ENCODE measurements at regions not wholly inside any gene's neighbourhood (a gene's known extent, or its start where the extent isn't known, plus 50 kb on each side); places are given as distances from the start of the nearest gene placed in this dataset.

DNA sequence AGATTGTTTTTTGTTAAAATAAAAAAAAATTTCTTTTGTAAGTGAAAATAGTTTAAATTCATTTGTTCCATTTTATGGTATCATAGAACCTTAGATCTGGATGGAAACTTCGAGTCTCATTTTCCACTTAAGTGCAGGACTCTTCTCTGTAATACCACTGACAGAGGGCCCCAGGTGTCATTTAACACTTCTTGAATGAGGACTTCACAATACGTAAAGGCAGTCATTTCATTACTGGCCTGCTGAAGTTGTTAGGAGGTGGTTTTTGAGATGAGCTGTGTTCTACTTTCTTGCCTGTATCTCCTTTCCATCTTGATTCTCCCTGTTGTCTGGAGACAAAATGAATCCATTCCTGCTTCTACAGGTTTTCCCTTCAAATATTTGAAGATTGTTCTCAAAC lies 455.3 kb downstream of the DMRT2 start:
- H3K36me3 ChIP-seq (replicated peaks; ENCODE audit: insufficient read depth, low read depth) = no peaks in the 10 kb centered on the region
- no peaks in the 10 kb centered on the region for H3K4me1 ChIP-seq (ENCODE audit: insufficient read depth)
- H3K27me3 ChIP-seq = no peaks in the 10 kb centered on the region
- no peak overlapping the region for H3K27ac ChIP-seq
- H2AFZ ChIP-seq = no peak overlapping the region
- TF ChIP-seq, protein P1, sequence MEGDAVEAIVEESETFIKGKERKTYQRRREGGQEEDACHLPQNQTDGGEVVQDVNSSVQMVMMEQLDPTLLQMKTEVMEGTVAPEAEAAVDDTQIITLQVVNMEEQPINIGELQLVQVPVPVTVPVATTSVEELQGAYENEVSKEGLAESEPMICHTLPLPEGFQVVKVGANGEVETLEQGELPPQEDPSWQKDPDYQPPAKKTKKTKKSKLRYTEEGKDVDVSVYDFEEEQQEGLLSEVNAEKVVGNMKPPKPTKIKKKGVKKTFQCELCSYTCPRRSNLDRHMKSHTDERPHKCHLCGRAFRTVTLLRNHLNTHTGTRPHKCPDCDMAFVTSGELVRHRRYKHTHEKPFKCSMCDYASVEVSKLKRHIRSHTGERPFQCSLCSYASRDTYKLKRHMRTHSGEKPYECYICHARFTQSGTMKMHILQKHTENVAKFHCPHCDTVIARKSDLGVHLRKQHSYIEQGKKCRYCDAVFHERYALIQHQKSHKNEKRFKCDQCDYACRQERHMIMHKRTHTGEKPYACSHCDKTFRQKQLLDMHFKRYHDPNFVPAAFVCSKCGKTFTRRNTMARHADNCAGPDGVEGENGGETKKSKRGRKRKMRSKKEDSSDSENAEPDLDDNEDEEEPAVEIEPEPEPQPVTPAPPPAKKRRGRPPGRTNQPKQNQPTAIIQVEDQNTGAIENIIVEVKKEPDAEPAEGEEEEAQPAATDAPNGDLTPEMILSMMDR (IDR thresholded peaks at IDR 0.05; ENCODE audit: poor library complexity) = no peak
- TF ChIP-seq EZH2phosphoT487 (IDR thresholded peaks at IDR 0.05; ENCODE audit: low read depth, severe bottlenecking, unreplicated experiment) (no peak), EZH2 (IDR thresholded peaks at IDR 0.05; ENCODE audit: borderline replicate concordance) (no peak)
- H3K9me3 ChIP-seq (ENCODE audit: low read depth) = no peaks in the 10 kb centered on the region
- H3K4me2 ChIP-seq = no peak overlapping the region
- 70% methylated on average over 2 of the region's 2 CpGs for WGBS (ENCODE audit: low lambda C conversion rate, missing lambda C conversion rate)
- H3K4me3 ChIP-seq = no peak overlapping the region
- no peaks in the 10 kb centered on the region for H3K9me2 ChIP-seq (replicated peaks; ENCODE audit: insufficient read depth)
- no peaks in the 10 kb centered on the region for H3K79me2 ChIP-seq
- DNase-seq (ENCODE audit: low spot score) = no peak
- no peaks in the 10 kb centered on the region for H4K20me1 ChIP-seq (ENCODE audit: insufficient read depth, poor library complexity, severe bottlenecking)

DNA sequence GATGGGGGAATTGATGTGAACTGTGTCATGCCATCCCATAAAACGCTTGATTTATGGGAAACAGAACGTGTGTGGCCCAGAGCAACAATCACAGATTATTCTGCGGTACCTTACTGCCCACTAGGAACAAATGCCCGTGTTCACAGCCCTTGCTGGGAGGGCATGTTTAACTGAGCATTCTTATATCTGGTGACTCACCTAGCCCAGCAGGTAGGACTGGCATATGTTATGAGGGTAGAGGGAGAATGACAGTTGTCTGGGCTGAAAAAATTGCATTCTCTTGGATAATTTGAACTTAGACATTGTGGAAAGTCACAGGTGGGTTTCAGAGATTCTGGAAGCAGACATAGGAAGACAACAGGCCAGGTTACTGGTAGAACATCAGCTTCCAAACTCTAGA lies 460.6 kb downstream of the DMRT2 start:
- Histone ChIP-seq H3K4me3 (no peak overlapping the region), H3K4me2 (no peak overlapping the region), H3K27ac (no peak overlapping the region), H3K27me3 (no peaks in the 10 kb centered on the region), H3K36me3 (replicated peaks; ENCODE audit: insufficient read depth, low read depth) (no peaks in the 10 kb centered on the region), H3K9me2 (replicated peaks; ENCODE audit: insufficient read depth) (no peaks in the 10 kb centered on the region), H3K79me2 (no peaks in the 10 kb centered on the region), H3K9me3 (ENCODE audit: low read depth) (no peaks in the 10 kb centered on the region), H4K20me1 (ENCODE audit: insufficient read depth, poor library complexity, severe bottlenecking) (no peaks in the 10 kb centered on the region), H3K4me1 (ENCODE audit: insufficient read depth) (no peaks in the 10 kb centered on the region), H2AFZ (no peak overlapping the region)
- 52% methylated on average over 4 of the region's 4 CpGs for WGBS (ENCODE audit: low lambda C conversion rate, missing lambda C conversion rate)
- DNase-seq (ENCODE audit: low spot score) = no peak
- TF ChIP-seq EZH2phosphoT487 (IDR thresholded peaks at IDR 0.05; ENCODE audit: low read depth, severe bottlenecking, unreplicated experiment) (no peak), EZH2 (IDR thresholded peaks at IDR 0.05; ENCODE audit: borderline replicate concordance) (no peak)
- TF ChIP-seq, protein P1 (IDR thresholded peaks at IDR 0.05; ENCODE audit: poor library complexity) = no peak

DNA sequence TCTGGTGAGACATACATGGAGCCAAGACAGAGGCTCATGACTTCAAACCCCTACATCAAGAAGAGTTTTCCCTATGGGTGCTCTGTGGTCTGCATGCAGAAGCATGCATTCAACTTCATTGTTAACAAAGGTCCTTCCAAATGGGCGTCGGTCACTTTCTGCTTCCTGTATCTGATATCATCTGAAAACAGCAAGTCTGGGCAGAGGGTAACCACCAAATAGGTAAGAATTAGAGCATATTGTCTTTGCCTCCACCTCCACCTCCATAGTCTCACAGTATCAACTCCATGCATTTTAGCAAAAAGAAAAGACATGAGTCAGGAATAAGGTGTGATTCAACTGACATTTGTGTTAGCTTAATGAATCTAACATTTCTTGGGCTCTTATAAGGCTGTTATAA lies 462.9 kb downstream of the DMRT2 start:
- H3K9me2 ChIP-seq (replicated peaks; ENCODE audit: insufficient read depth) = no peaks in the 10 kb centered on the region
- no peak for TF ChIP-seq EZH2 (IDR thresholded peaks at IDR 0.05; ENCODE audit: borderline replicate concordance)
- no peak for TF ChIP-seq EZH2phosphoT487 (IDR thresholded peaks at IDR 0.05; ENCODE audit: low read depth, severe bottlenecking, unreplicated experiment)
- TF ChIP-seq, protein P1 (IDR thresholded peaks at IDR 0.05; ENCODE audit: poor library complexity) = no peak
- H2AFZ ChIP-seq = no peak overlapping the region
- DNase-seq (ENCODE audit: low spot score) = no peak
- H3K4me2 ChIP-seq = no peak overlapping the region
- no peaks in the 10 kb centered on the region for H4K20me1 ChIP-seq (ENCODE audit: insufficient read depth, poor library complexity, severe bottlenecking)
- no peak overlapping the region for H3K27ac ChIP-seq
- 71% methylated on average over 2 of the region's 2 CpGs for WGBS (ENCODE audit: low lambda C conversion rate, missing lambda C conversion rate)
- no peaks in the 10 kb centered on the region for H3K36me3 ChIP-seq (replicated peaks; ENCODE audit: insufficient read depth, low read depth)
- no peaks in the 10 kb centered on the region for H3K27me3 ChIP-seq
- no peaks in the 10 kb centered on the region for H3K79me2 ChIP-seq
- H3K4me3 ChIP-seq = no peak overlapping the region
- no peaks in the 10 kb centered on the region for H3K9me3 ChIP-seq (ENCODE audit: low read depth)
- H3K4me1 ChIP-seq (ENCODE audit: insufficient read depth) = no peaks in the 10 kb centered on the region

DNA sequence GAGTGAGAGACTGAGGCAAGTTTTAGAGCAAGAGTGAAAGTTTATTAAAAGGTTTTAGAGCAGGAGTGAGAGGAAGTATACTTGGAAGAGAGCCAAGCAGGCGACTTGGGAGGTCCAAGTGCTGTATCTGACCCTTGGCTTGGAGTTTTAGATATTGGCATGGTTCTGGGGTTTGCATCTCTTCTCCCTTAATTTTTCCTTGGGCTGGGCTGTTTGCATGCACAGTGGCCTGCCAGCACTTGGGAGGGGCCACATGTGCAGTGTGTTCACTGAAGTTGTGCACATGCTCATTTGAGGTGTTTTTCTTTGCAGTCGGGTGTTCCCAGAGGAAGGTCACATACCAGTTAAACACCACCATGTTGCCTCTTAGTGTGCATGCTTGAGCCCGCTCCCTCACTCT lies 464.1 kb downstream of the DMRT2 start:
- Histone ChIP-seq H2AFZ (no peak overlapping the region), H3K4me3 (no peak overlapping the region), H3K27me3 (no peaks in the 10 kb centered on the region), H3K27ac (no peak overlapping the region), H3K9me2 (replicated peaks; ENCODE audit: insufficient read depth) (no peaks in the 10 kb centered on the region), H3K4me1 (ENCODE audit: insufficient read depth) (no peaks in the 10 kb centered on the region), H4K20me1 (ENCODE audit: insufficient read depth, poor library complexity, severe bottlenecking) (no peaks in the 10 kb centered on the region), H3K4me2 (no peak overlapping the region), H3K79me2 (no peaks in the 10 kb centered on the region), H3K36me3 (replicated peaks; ENCODE audit: insufficient read depth, low read depth) (no peaks in the 10 kb centered on the region), H3K9me3 (ENCODE audit: low read depth) (no peaks in the 10 kb centered on the region)
- TF ChIP-seq, protein P1 (IDR thresholded peaks at IDR 0.05; ENCODE audit: poor library complexity) = no peak
- no peak for TF ChIP-seq EZH2 (IDR thresholded peaks at IDR 0.05; ENCODE audit: borderline replicate concordance)
- TF ChIP-seq EZH2phosphoT487 (IDR thresholded peaks at IDR 0.05; ENCODE audit: low read depth, severe bottlenecking, unreplicated experiment) = no peak
- no peak for DNase-seq (ENCODE audit: low spot score)
- WGBS (ENCODE audit: low lambda C conversion rate, missing lambda C conversion rate) = 52% methylated on average over 3 of the region's 3 CpGs

Data from hepatocyte (in vitro differentiated cells).